ENCODE measurements at regions not wholly inside any gene's neighbourhood (a gene's known extent, or its start where the extent isn't known, plus 50 kb on each side); places are given as distances from the start of the nearest gene placed in this dataset.

GRCh38 chr9:107700847-107701246 is 211.3 kb upstream of the KLF4 start:
- Mint-ChIP-seq H3K27ac (ENCODE audit: low read depth, unreplicated experiment) (no peak overlapping the region), H3K27me3 (ENCODE audit: insufficient read depth, unreplicated experiment) (no peaks in the 10 kb centered on the region), H3K36me3 (ENCODE audit: insufficient read depth, unreplicated experiment) (no peaks in the 10 kb centered on the region), H3K4me3 (ENCODE audit: unreplicated experiment) (no peak overlapping the region), H3K9me3 (ENCODE audit: unreplicated experiment) (no peaks in the 10 kb centered on the region), H3K4me1 (ENCODE audit: insufficient read depth, unreplicated experiment) (peaks cover 7% of the 10 kb centered on the region)
- no TSS peak for BruUV-seq (replicated peaks)
- no peak for DNase-seq (ENCODE audit: unreplicated experiment)
- POLR2A ChIA-PET, result interaction anchor here (0.6 kb wide), 1 partner anchor 45 kb away, joined by 3 read pairs; no protein-coding TSS in a partner anchor
- intact Hi-C loops (cut with micrococcal nuclease), result no loop called here
- TF ChIP-seq, protein P1, sequence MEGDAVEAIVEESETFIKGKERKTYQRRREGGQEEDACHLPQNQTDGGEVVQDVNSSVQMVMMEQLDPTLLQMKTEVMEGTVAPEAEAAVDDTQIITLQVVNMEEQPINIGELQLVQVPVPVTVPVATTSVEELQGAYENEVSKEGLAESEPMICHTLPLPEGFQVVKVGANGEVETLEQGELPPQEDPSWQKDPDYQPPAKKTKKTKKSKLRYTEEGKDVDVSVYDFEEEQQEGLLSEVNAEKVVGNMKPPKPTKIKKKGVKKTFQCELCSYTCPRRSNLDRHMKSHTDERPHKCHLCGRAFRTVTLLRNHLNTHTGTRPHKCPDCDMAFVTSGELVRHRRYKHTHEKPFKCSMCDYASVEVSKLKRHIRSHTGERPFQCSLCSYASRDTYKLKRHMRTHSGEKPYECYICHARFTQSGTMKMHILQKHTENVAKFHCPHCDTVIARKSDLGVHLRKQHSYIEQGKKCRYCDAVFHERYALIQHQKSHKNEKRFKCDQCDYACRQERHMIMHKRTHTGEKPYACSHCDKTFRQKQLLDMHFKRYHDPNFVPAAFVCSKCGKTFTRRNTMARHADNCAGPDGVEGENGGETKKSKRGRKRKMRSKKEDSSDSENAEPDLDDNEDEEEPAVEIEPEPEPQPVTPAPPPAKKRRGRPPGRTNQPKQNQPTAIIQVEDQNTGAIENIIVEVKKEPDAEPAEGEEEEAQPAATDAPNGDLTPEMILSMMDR (IDR thresholded peaks at IDR 0.05; ENCODE audit: unreplicated experiment), result no peak
- CTCF ChIA-PET, result no interaction called here

GRCh38 chr9:107699231-107699630 is 209.7 kb upstream of the KLF4 start:
- CTCF ChIA-PET, result no interaction called here
- H3K9me3 Mint-ChIP-seq (ENCODE audit: unreplicated experiment), result no peaks in the 10 kb centered on the region
- POLR2A ChIA-PET, result interaction anchor here (0.7 to 1.3 kb wide), 2 partner anchors 12 to 739 kb away, joined by 3 read pairs; no protein-coding TSS in a partner anchor
- DNase-seq (ENCODE audit: unreplicated experiment), result no peak
- H3K4me3 Mint-ChIP-seq (ENCODE audit: unreplicated experiment), result no peak overlapping the region
- TF ChIP-seq, protein P1 (IDR thresholded peaks at IDR 0.05; ENCODE audit: unreplicated experiment), result no peak
- H3K4me1 Mint-ChIP-seq (ENCODE audit: insufficient read depth, unreplicated experiment), result no peaks in the 10 kb centered on the region
- H3K36me3 Mint-ChIP-seq (ENCODE audit: insufficient read depth, unreplicated experiment), result no peaks in the 10 kb centered on the region
- H3K27ac Mint-ChIP-seq (ENCODE audit: low read depth, unreplicated experiment), result no peak overlapping the region
- intact Hi-C loops (cut with micrococcal nuclease), result no loop called here
- H3K27me3 Mint-ChIP-seq (ENCODE audit: insufficient read depth, unreplicated experiment), result no peaks in the 10 kb centered on the region
- no TSS peak for BruUV-seq (replicated peaks)

GRCh38 chr9:107698779-107699178 is 209.2 kb upstream of the KLF4 start:
- TF ChIP-seq, protein P1 (IDR thresholded peaks at IDR 0.05; ENCODE audit: unreplicated experiment), result no peak
- no peaks in the 10 kb centered on the region for H3K4me1 Mint-ChIP-seq (ENCODE audit: insufficient read depth, unreplicated experiment)
- intact Hi-C loops (cut with micrococcal nuclease), result no loop called here
- no peak overlapping the region for H3K4me3 Mint-ChIP-seq (ENCODE audit: unreplicated experiment)
- H3K27me3 Mint-ChIP-seq (ENCODE audit: insufficient read depth, unreplicated experiment), result no peaks in the 10 kb centered on the region
- no peaks in the 10 kb centered on the region for H3K9me3 Mint-ChIP-seq (ENCODE audit: unreplicated experiment)
- DNase-seq (ENCODE audit: unreplicated experiment), result no peak
- no peaks in the 10 kb centered on the region for H3K36me3 Mint-ChIP-seq (ENCODE audit: insufficient read depth, unreplicated experiment)
- H3K27ac Mint-ChIP-seq (ENCODE audit: low read depth, unreplicated experiment), result no peak overlapping the region
- CTCF ChIA-PET, result no interaction called here
- POLR2A ChIA-PET, result interaction anchor here (0.7 to 1.3 kb wide), 2 partner anchors 12 to 739 kb away, joined by 3 read pairs; no protein-coding TSS in a partner anchor
- BruUV-seq (replicated peaks), result no TSS peak

- Mint-ChIP-seq H3K4me1 (ENCODE audit: insufficient read depth, unreplicated experiment) (no peaks in the 10 kb centered on the region), H3K27me3 (ENCODE audit: insufficient read depth, unreplicated experiment) (no peaks in the 10 kb centered on the region), H3K4me3 (ENCODE audit: unreplicated experiment) (no peak overlapping the region), H3K36me3 (ENCODE audit: insufficient read depth, unreplicated experiment) (no peaks in the 10 kb centered on the region), H3K9me3 (ENCODE audit: unreplicated experiment) (no peaks in the 10 kb centered on the region), H3K27ac (ENCODE audit: low read depth, unreplicated experiment) (no peak overlapping the region)
- intact Hi-C loops (cut with micrococcal nuclease), result no loop called here
- CTCF ChIA-PET, result no interaction called here
- no TSS peak for BruUV-seq (replicated peaks)
- TF ChIP-seq, protein P1 (IDR thresholded peaks at IDR 0.05; ENCODE audit: unreplicated experiment), result no peak
- no peak for DNase-seq (ENCODE audit: unreplicated experiment)
- POLR2A ChIA-PET, result interaction anchor here (0.6 to 1.0 kb wide), 2 partner anchors 10 to 11 kb away, joined by 3 read pairs; no protein-coding TSS in a partner anchor
These were observed 206.7 kb upstream of the KLF4 start for GRCh38 chr9:107696302-107696701.
